PC-3 (cell line): ENCODE measurements at regions not wholly inside any gene's neighbourhood (a gene's known extent, or its start where the extent isn't known, plus 50 kb on each side); places are given as distances from the start of the nearest gene placed in this dataset.

Experiments used
- ATAC-seq: fragments of 200-7000 bp; cut with Tn5 transposase; 2 replicates; pipeline ENCODE4 v1.9.1; 2020; ENCODE audit warnings: mild to moderate bottlenecking, moderate library complexity
- BruUV-seq: library from RNA; stranded (reverse); fragments of 400-500 nt; replicated peaks from 2 replicates; lab custom pipeline; 2021; lab: Mats Ljungman, UMichigan
- CTCF ChIA-PET: fragments of 300-600 bp; sonication (Branson Sonifier 250); formaldehyde crosslinking; loops from one replicate; lab custom pipeline; 2022; ENCODE audit warnings: antibody characterized with exemption; lab: Charles Lee
- POLR2A ChIA-PET: fragments of 300-600 bp; sonication (Branson Sonifier 250); formaldehyde crosslinking; loops from one replicate; lab custom pipeline; 2022; ENCODE audit warnings: antibody characterized with exemption; ENCODE audit not compliant: unreplicated experiment; lab: Charles Lee
- DNase-seq: peaks from one replicate; pipeline ENCODE4 v3.0.0-alpha.2; 2015
- H2AFZ ChIP-seq: fragments of 300-600 bp; sonication (generic); 2 replicates; pipeline ENCODE4 v1.6.0; 2016; ENCODE audit warnings: antibody characterized with exemption, low read length
- H3F3A ChIP-seq: fragments of 300-600 bp; sonication (generic); one replicate; pipeline ENCODE4 v1.6.0; 2017; ENCODE audit warnings: antibody characterized with exemption, low read length, control low read depth, mild to moderate bottlenecking; ENCODE audit not compliant: unreplicated experiment
- H3K27ac ChIP-seq: fragments of 300-600 bp; sonication (generic); 2 replicates; pipeline ENCODE4 v1.5.1; 2016; ENCODE audit warnings: mild to moderate bottlenecking, low read length
- H3K27me3 ChIP-seq: fragments of 300-600 bp; sonication (generic); 2 replicates; pipeline ENCODE4 v1.6.1; 2016; ENCODE audit warnings: low read length, mixed read lengths
- H3K36me3 ChIP-seq: fragments of 300-600 bp; sonication (generic); 2 replicates; pipeline ENCODE4 v1.6.1; 2016; ENCODE audit warnings: low read depth, mixed run types, low read length, mixed read lengths
- H3K4me1 ChIP-seq: fragments of 300-600 bp; sonication (generic); 2 replicates; pipeline ENCODE4 v1.5.1; 2016; ENCODE audit warnings: low read length; ENCODE audit not compliant: insufficient read depth
- H3K4me2 ChIP-seq: fragments of 300-600 bp; sonication (generic); 2 replicates; pipeline ENCODE4 v1.6.0; 2016; ENCODE audit warnings: low read length
- H3K4me3 ChIP-seq: fragments of 300-600 bp; sonication (generic); 2 replicates; pipeline ENCODE4 v1.5.1; 2016; ENCODE audit warnings: mild to moderate bottlenecking, low read length, mixed read lengths
- H3K79me2 ChIP-seq: fragments of 300-600 bp; sonication (generic); 2 replicates; pipeline ENCODE4 v1.6.1; 2017; ENCODE audit warnings: low read length, mixed read lengths
- H3K9ac ChIP-seq: fragments of 300-600 bp; sonication (generic); 2 replicates; pipeline ENCODE4 v1.6.0; 2016; ENCODE audit warnings: mild to moderate bottlenecking, low read length
- H3K9me2 ChIP-seq: fragments of 300-600 bp; sonication (generic); replicated peaks from 2 replicates; pipeline ENCODE4 v1.6.1; 2016; ENCODE audit warnings: mixed run types, low read length, mixed read lengths
- H3K9me3 ChIP-seq: fragments of 300-600 bp; sonication (generic); 2 replicates; pipeline ENCODE4 v1.6.1; 2016; ENCODE audit warnings: low read length, mixed read lengths
- H4K20me1 ChIP-seq: fragments of 300-600 bp; sonication (generic); 2 replicates; pipeline ENCODE4 v1.6.1; 2016; ENCODE audit warnings: low read length, mixed read lengths
- CTCF ChIP-seq: fragments of 300-600 bp; sonication (generic); conservative IDR thresholded peaks from 2 replicates; pipeline ENCODE4 v1.5.1; 2017; ENCODE audit warnings: antibody characterized with exemption, low read depth, mild to moderate bottlenecking, low read length
- EZH2 ChIP-seq: fragments of 300-600 bp; sonication (generic); IDR thresholded peaks from one replicate; pipeline ENCODE4 v1.6.1; 2017; ENCODE audit warnings: antibody characterized with exemption, mild to moderate bottlenecking, low read length; ENCODE audit not compliant: unreplicated experiment
- EZH2phosphoT487 ChIP-seq: fragments of 300-600 bp; sonication (generic); IDR thresholded peaks from 2 replicates; pipeline ENCODE4 v1.6.1; 2018; ENCODE audit warnings: mild to moderate bottlenecking, antibody characterized with exemption, low read length, borderline replicate concordance
- intact Hi-C: fragments of 100-400 bp; cut with micrococcal nuclease; formaldehyde crosslinking; loops from 2 replicates; pipeline ENCODE4 v1.9.0; 2023

GRCh38 chr7:36072620-36073019, 80.4 kb upstream of the EEPD1 start:
- ChIA-PET CTCF (no interaction called here), POLR2A (no interaction called here)
- intact Hi-C loops = no loop called here
- Histone ChIP-seq H2AFZ (no peak overlapping the region), H3K27ac (no peak overlapping the region), H3K9me2 (no peaks in the 10 kb centered on the region), H4K20me1 (no peaks in the 10 kb centered on the region), H3K36me3 (no peaks in the 10 kb centered on the region), H3F3A (no peaks in the 10 kb centered on the region), H3K4me3 (no peak overlapping the region), H3K9me3 (no peaks in the 10 kb centered on the region), H3K9ac (no peak overlapping the region), H3K4me2 (no peak overlapping the region), H3K79me2 (no peaks in the 10 kb centered on the region), H3K4me1 (no peaks in the 10 kb centered on the region), H3K27me3 (no peaks in the 10 kb centered on the region)
- DNase-seq (no peak), ATAC-seq (no peak)
- BruUV-seq = no TSS peak
- TF ChIP-seq EZH2phosphoT487 (no peak), CTCF (no peak), EZH2 (no peak)

- Histone ChIP-seq H3K9me3 (no peaks in the 10 kb centered on the region), H3K36me3 (no peaks in the 10 kb centered on the region), H3K9me2 (no peaks in the 10 kb centered on the region), H3K27ac (no peak overlapping the region), H2AFZ (no peak overlapping the region), H3K27me3 (no peaks in the 10 kb centered on the region), H4K20me1 (no peaks in the 10 kb centered on the region), H3F3A (no peaks in the 10 kb centered on the region), H3K4me2 (no peak overlapping the region), H3K4me3 (no peak overlapping the region), H3K4me1 (no peaks in the 10 kb centered on the region), H3K79me2 (no peaks in the 10 kb centered on the region), H3K9ac (no peak overlapping the region)
- TF ChIP-seq EZH2 (no peak), CTCF (no peak), EZH2phosphoT487 (no peak)
- POLR2A ChIA-PET = no interaction called here
- intact Hi-C loops = no loop called here
- CTCF ChIA-PET = no interaction called here
- DNase-seq (no peak), ATAC-seq (no peak)
- BruUV-seq = no TSS peak
These were observed 77.5 kb upstream of the EEPD1 start for GRCh38 chr7:36075561-36075960.

- ATAC-seq (no peak), DNase-seq (no peak)
- Histone ChIP-seq H3K79me2 (no peaks in the 10 kb centered on the region), H3K4me3 (no peak overlapping the region), H3F3A (no peaks in the 10 kb centered on the region), H3K36me3 (no peaks in the 10 kb centered on the region), H4K20me1 (no peaks in the 10 kb centered on the region), H3K4me2 (no peak overlapping the region), H3K9ac (no peak overlapping the region), H3K27me3 (no peaks in the 10 kb centered on the region), H3K9me2 (no peaks in the 10 kb centered on the region), H3K9me3 (no peaks in the 10 kb centered on the region), H3K4me1 (no peaks in the 10 kb centered on the region), H3K27ac (no peak overlapping the region), H2AFZ (no peak overlapping the region)
- POLR2A ChIA-PET = no interaction called here
- CTCF ChIA-PET = no interaction called here
- intact Hi-C loops = no loop called here
- no TSS peak for BruUV-seq
- TF ChIP-seq EZH2 (no peak), CTCF (no peak), EZH2phosphoT487 (no peak)
These were observed 77.0 kb upstream of the EEPD1 start for GRCh38 chr7:36076074-36076473.
